SH-SY5Y (cell line): ENCODE measurements at regions not wholly inside any gene's neighbourhood (a gene's known extent, or its start where the extent isn't known, plus 50 kb on each side); places are given as distances from the start of the nearest gene placed in this dataset.

Source experiments
- GATA2 ChIP-seq: IDR thresholded peaks from 2 replicates; pipeline ENCODE4 v1.6.1; 2011; ENCODE audit warnings: mild to moderate bottlenecking, low read depth, low read length
- GATA3 ChIP-seq: IDR thresholded peaks from 2 replicates; pipeline ENCODE4 v1.6.1; 2011; ENCODE audit warnings: low read depth, mild to moderate bottlenecking, low read length, moderate library complexity

DNA sequence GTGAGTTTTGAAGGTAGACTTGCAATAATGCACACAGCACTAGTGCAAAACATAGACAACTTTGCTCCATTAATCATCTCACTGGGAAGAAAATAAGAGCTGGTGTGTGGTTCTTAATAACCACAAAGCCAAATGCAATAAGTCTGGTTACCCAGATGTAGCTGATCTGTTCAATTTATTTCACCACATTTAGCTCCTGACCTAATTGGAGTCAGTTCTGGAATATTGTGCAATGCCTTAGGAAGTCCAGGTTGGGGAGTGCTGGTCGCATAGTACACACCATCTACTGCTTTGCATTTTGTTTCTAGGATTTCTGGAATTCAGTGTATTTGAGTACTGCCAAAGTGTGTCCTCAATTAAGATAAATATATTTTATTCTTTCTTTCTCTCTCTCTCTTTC is 483.3 kb upstream of the SPRY2 start:
- TF ChIP-seq GATA2 (no peak), GATA3 (no peak)
